Stimulated activated CD4-positive, alpha-beta T cell treated with anti-CD3 and anti-CD28 coated beads, Interleukin-12 subunit alpha, Interleukin-12 subunit beta, amount 100 ng/mL, for 48 hours (primary cell): ENCODE measurements at regions not wholly inside any gene's neighbourhood (a gene's known extent, or its start where the extent isn't known, plus 50 kb on each side); places are given as distances from the start of the nearest gene placed in this dataset.

Experiments
- DNase-seq, 3 donors: peaks; one replicate each; pipeline ENCODE4 v3.0.0-alpha.2; 2020; ENCODE audit warnings: low read depth in 2 of 3, low spot score in 1 of 3

GRCh38 chr2:12303181-12304030 is 413.3 kb upstream of the TRIB2 start:
- no peak for DNase-seq

- DNase-seq, result no peak
Observed at GRCh38 chr2:12304564-12305171, 412.1 kb upstream of the TRIB2 start.

GRCh38 chr2:12305931-12306330 is 410.8 kb upstream of the TRIB2 start:
- DNase-seq, result no peak

- no peak for DNase-seq
Observed at GRCh38 chr2:12310399-12310798, 406.3 kb upstream of the TRIB2 start.

GRCh38 chr2:12313445-12314126 is 403.1 kb upstream of the TRIB2 start:
- no peak for DNase-seq

DNA sequence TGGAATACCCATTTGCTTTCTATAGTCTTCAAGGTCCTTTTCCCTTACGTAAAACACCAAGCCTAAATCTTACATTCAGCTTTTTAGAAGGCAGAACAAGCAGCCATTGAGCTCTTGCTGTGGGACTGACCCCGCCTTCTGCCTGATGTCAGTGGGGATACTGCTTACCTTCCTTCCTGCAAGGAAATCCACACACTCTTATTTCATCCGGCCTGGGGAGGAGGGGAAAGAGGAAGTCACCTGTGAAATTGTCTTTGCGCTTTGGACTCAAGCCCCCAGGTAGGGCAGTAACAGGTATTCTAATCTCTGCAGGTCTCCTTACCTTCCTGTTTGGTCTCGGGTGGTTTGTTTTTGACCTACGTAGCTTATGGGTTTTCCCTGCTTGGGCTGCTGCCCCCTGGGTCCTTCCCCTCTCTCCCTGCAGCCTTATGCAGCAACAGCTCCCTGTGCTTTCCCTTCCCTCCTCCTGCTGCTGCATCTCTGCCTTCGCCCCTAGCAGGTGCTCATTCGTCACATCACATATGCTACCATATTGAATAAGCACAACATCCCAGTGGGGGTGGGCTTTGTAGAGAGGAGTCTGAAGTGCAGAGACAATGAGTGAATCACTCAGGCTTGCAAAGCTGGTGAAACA is 402.5 kb upstream of the TRIB2 start:
- DNase-seq, result no peak

DNA sequence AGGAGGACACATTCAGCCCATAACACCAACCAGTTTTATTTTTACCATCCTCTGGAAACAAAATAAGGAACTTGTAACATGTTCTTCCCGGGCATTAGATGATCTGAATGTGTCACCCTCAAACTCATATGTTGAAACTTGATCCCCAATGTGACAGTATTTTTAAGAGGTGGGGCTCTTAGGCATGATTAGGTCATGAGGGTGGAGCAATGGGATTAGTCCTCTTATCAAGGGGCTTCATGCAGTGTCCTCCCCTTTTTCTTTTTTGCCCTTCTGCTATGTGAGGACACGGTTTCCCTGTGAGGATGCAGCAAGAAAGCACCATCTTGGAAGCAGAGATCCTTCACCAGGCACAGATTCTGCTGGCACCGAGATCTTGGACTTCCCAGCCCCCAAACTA is 401.5 kb upstream of the TRIB2 start:
- DNase-seq, result no peak

DNA sequence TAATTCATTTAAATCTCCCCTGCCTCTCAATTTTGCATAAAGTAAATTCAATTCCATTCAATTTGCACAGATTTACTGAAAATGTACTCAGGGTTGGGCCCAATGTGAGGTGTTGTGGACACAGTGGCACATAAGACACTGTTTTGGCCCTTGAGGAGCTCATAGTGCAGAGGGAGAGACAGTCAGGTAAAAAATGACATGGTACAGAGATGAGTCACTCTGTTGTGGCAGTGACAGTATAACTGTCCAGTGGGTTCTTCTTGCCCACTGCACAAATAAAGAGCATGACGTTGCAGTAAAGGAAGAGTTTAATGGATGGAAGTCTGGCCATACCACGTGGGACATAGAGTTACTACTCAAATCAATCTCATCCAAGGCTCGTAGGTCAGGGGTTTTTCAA is 400.3 kb upstream of the TRIB2 start:
- no peak for DNase-seq

- DNase-seq, result no peak
Observed at GRCh38 chr2:12317286-12317685, 399.4 kb upstream of the TRIB2 start.

DNA sequence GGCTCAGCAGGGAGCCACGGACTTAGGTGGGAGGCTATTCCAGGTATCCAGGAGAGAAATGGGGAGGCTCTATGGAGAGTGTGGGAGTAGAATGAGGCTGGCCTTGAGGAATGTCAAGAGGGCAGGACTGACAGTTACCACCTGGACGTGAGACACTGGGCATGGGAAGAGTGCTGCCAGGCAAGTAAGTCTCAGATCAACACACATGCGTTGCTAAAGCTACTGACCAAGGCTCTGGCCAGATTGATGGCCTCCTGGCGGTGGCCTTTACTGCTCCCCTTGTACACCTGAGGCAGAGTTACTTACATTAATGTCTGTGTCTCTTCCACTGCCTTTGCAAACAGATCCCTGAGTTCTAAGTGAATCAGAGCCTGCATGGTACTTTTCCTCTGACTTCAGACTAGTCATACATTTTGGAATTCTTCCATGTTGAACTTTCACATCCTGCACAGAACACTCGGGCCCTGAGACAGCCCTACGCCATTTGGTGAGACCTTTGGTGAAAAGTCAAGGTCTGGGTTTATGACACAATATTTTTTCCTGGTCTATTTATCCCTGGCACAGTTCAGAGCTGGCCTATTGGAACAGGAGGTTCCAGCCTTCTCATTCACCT is 398.8 kb upstream of the TRIB2 start:
- DNase-seq, result no peak

GRCh38 chr2:12318427-12319057 is 398.2 kb upstream of the TRIB2 start:
- DNase-seq, result no peak

DNA sequence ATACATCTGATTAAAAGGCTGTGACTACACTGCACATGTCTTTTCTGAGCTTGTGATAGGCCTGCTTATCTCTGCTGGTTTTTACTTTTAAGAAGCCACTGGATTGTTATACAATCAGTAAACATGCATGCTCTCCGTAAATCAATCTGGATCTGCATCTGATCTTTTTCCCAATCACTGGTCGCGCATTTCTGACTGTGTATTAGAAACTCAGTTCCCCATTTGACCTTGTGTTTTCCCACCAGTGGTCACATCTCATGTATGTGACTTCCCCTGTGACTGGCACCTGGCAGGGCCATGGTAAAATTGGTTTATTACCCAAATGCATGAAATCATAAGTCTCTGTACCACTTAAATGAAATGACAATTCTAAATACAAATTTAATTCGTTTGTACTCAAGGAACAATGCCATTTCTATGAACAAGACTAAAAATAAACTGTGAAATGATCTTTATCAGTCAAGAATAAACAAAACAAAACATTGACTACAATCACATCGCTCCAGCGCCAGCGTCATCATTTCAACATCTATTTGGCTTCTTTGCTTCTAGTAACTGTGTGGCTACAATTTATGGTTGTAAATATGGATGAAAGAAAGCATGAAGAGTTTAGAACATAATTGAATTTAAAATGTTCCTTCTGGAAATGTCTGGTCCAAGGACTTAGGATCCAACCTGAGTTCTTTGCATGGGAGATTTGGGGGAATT is 396.6 kb upstream of the TRIB2 start:
- DNase-seq, result no peak

DNA sequence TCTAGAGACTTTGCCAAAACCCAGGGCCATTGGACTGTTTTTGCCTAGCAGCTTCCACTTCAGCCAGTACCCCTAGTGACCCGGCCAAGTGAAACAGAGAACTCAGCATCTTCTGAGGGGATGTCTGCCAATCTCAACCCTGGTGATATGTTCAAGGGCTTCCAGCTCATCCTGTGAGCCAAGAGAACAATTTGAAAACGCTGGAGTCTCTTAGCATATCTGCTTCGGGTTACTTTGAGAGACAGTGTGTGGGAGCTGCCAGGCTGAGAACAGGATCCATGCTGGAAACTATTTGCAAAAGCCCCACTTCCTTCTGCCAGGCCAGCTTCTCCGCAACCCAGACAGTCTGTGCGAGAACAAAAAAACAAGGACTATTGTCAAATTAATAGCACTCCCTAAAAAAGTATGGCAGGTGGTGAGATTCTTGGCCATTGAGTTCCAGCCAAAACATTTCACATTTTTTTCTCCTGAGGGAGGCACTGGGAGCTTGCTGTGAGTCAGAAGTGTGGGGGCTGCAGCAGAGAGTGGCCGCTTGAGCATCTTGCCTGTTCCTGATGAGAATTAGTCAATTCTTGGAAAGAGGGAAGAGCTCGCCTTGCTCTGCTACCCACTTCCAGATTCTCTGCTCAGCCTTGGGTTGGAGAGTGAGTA is 395.6 kb upstream of the TRIB2 start:
- DNase-seq, result no peak

- no peak for DNase-seq
Observed at GRCh38 chr2:12321886-12322285, 394.9 kb upstream of the TRIB2 start.

- DNase-seq, result no peak
Observed at GRCh38 chr2:12325806-12326205, 390.9 kb upstream of the TRIB2 start.

DNA sequence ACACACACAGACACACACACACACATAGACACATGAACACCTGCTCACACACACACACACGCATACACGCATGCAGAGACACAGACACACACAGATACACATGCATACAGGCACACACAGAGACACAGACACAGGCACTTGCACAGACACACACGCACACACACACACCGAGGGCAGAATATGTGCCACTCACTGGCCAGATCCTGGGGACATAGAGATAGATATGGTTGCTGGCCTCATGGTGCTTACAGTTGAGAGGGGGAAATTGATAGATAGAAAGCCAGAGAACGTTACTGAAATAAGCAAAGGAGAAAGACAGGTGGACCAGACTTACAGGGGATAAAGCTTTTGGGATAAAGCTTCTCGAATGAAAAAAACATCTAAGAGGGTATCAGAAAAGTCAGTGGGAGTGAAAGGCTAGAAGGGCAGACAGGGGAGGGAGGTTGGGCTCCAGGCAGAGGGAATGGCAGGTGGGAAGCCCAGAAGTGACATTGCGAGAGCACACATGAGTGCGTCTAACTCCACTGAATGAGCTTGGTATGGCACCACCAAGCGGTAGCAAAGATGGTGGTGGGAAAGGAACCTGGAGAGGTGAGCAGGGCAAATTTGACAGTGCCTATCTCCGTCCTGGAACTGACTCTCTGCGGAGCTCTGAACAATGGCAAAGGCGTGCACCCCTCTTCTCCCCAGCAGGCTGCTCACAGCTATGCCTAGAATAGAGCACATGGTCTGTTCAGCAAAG is 390.1 kb upstream of the TRIB2 start:
- DNase-seq, result no peak

- no peak for DNase-seq
Observed at GRCh38 chr2:12330916-12331315, 385.8 kb upstream of the TRIB2 start.

DNA sequence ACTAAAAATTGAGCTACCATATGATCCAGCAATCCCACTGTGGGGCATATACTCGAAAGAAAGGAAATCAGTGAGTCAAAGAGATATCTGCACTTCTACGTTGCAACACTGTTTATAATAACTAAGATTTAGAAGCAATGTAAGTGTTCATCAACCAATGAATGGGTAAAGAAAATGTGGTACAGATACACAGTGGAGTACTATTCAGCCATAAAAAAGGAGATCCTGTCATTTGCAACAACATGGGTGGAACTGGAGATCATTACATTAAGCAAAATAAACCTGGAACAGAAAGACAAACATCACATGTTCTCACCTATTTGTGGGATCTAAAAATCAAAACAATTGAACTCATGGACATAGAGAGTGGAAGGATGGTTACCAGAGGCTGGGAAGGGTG is 385.0 kb upstream of the TRIB2 start:
- DNase-seq, result no peak

GRCh38 chr2:12333293-12333692 is 383.4 kb upstream of the TRIB2 start:
- no peak for DNase-seq
